ENCODE measurements at regions not wholly inside any gene's neighbourhood (a gene's known extent, or its start where the extent isn't known, plus 50 kb on each side); places are given as distances from the start of the nearest gene placed in this dataset.

- Histone ChIP-seq H3K27ac (no peak overlapping the region), H3K27me3 (no peaks in the 10 kb centered on the region), H3K36me3 (no peaks in the 10 kb centered on the region), H3K4me1 (peaks cover 0 to 3% of the 10 kb centered on the region in 2 donors), H3K4me3 (no peak overlapping the region), H3K9me3 (no peaks in the 10 kb centered on the region)
- intact Hi-C loops (cut with DNase I), result no loop called here
- TF ChIP-seq CTCF (IDR thresholded peaks at IDR 0.05), result no peak
- no peak for DNase-seq (ENCODE audit: low spot score in 2 of 2)
These were observed 1738.8 kb downstream of the EFNA5 start for GRCh38 chr5:105931881-105932421.

GRCh38 chr5:105929858-105930257 lies 1740.9 kb downstream of the EFNA5 start:
- no peak for DNase-seq (ENCODE audit: low spot score in 2 of 2)
- intact Hi-C loops (cut with DNase I), result no loop called here

GRCh38 chr5:105924366-105924765 lies 1746.4 kb downstream of the EFNA5 start:
- Histone ChIP-seq H3K27ac (no peak overlapping the region), H3K27me3 (no peaks in the 10 kb centered on the region), H3K9me3 (no peaks in the 10 kb centered on the region), H3K4me1 (no peaks in the 10 kb centered on the region), H3K36me3 (no peaks in the 10 kb centered on the region), H3K4me3 (no peak overlapping the region)
- intact Hi-C loops (cut with DNase I), result no loop called here
- no peak for DNase-seq (ENCODE audit: low spot score in 2 of 2)
- no peak for TF ChIP-seq CTCF (IDR thresholded peaks at IDR 0.05)

More at GRCh38 chr5:105929858-105930257, 1740.9 kb downstream of the EFNA5 start:
- Histone ChIP-seq H3K4me3 (no peak overlapping the region), H3K27ac (no peak overlapping the region), H3K27me3 (no peaks in the 10 kb centered on the region), H3K9me3 (no peaks in the 10 kb centered on the region), H3K36me3 (no peaks in the 10 kb centered on the region), H3K4me1 (peaks cover 0 to 3% of the 10 kb centered on the region in 2 donors)
- no peak for TF ChIP-seq CTCF (IDR thresholded peaks at IDR 0.05)

GRCh38 chr5:105922574-105922973 lies 1748.2 kb downstream of the EFNA5 start:
- no peak overlapping the region for H3K27ac ChIP-seq
- no peak for TF ChIP-seq CTCF (IDR thresholded peaks at IDR 0.05)
- H3K36me3 ChIP-seq, result no peaks in the 10 kb centered on the region
- H3K27me3 ChIP-seq, result no peaks in the 10 kb centered on the region
- H3K4me3 ChIP-seq, result no peak overlapping the region
- DNase-seq (ENCODE audit: low spot score in 2 of 2), result no peak
- intact Hi-C loops (cut with DNase I), result no loop called here
- no peaks in the 10 kb centered on the region for H3K9me3 ChIP-seq
- no peaks in the 10 kb centered on the region for H3K4me1 ChIP-seq

- no peaks in the 10 kb centered on the region for H3K9me3 ChIP-seq
- no peak for DNase-seq (ENCODE audit: low spot score in 2 of 2)
- H3K27me3 ChIP-seq, result no peaks in the 10 kb centered on the region
- H3K27ac ChIP-seq, result no peak overlapping the region
- no peaks in the 10 kb centered on the region for H3K4me1 ChIP-seq
- intact Hi-C loops (cut with DNase I), result no loop called here
- no peaks in the 10 kb centered on the region for H3K36me3 ChIP-seq
- no peak for TF ChIP-seq CTCF (IDR thresholded peaks at IDR 0.05)
- no peak overlapping the region for H3K4me3 ChIP-seq
These were observed 1748.7 kb downstream of the EFNA5 start for GRCh38 chr5:105922080-105922479.

GRCh38 chr5:105917189-105917588 lies 1753.5 kb downstream of the EFNA5 start:
- Histone ChIP-seq H3K4me3 (no peak overlapping the region), H3K27me3 (no peaks in the 10 kb centered on the region), H3K4me1 (no peaks in the 10 kb centered on the region), H3K9me3 (no peaks in the 10 kb centered on the region), H3K27ac (no peak overlapping the region), H3K36me3 (no peaks in the 10 kb centered on the region)
- TF ChIP-seq CTCF (IDR thresholded peaks at IDR 0.05), result no peak
- no peak for DNase-seq (ENCODE audit: low spot score in 2 of 2)
- intact Hi-C loops (cut with DNase I), result no loop called here

All from ascending aorta (tissue), 2 donors.